Ovary (tissue), 7 donors: ENCODE measurements at regions not wholly inside any gene's neighbourhood (a gene's known extent, or its start where the extent isn't known, plus 50 kb on each side); places are given as distances from the start of the nearest gene placed in this dataset.

Experiments
- DNase-seq, 5 donors: peaks; one replicate each; pipeline ENCODE4 v3.0.0-alpha.2; 2019 to 2020
- H3K27ac ChIP-seq, 2 donors: fragments of 200-600 bp; one replicate each; pipeline versions ENCODE4 v1.5.1 to v1.8.0; 2019 to 2022
- H3K27me3 ChIP-seq: fragments of 200-600 bp; one replicate; pipeline ENCODE4 v1.8.0; 2022
- H3K36me3 ChIP-seq: fragments of 200-600 bp; sonication (generic); one replicate; pipeline ENCODE4 v1.5.1; 2019
- H3K4me1 ChIP-seq: one replicate; pipeline ENCODE4 v1.8.1; 2013; ENCODE audit warnings: mild to moderate bottlenecking, moderate library complexity; ENCODE audit not compliant: insufficient read depth
- H3K4me3 ChIP-seq: fragments of 200-600 bp; sonication (generic); one replicate; pipeline ENCODE4 v1.5.1; 2017
- H3K9me3 ChIP-seq, 2 donors: fragments of 200-600 bp in 1 of 2; sonication (generic) in 1 of 2; one replicate each; pipeline versions ENCODE4 v1.5.1 to v1.8.1; 2013 to 2019; ENCODE audit warnings: mild to moderate bottlenecking in 1 of 2, moderate library complexity in 1 of 2
- EP300 ChIP-seq: sonication (generic); formaldehyde crosslinking; IDR thresholded peaks from one replicate; pipeline ENCODE4 v1.6.1; 2017; ENCODE audit warnings: antibody characterized with exemption
- POLR2A ChIP-seq: fragments of 450-650 bp; IDR thresholded peaks from one replicate; pipeline ENCODE4 v1.6.1; 2017; ENCODE audit warnings: antibody characterized with exemption, mild to moderate bottlenecking, moderate library complexity
- WGBS, 3 donors: extraction: QIAGEN DNeasy Blood & Tissue Kit in 1 of 3; methylation state at CpG; one replicate each; pipeline versions ENCODE4 v1.1.5 to v1.1.7; 2013 to 2017; 5-methylcytosine and 5-hydroxymethylcytosine counted together
- intact Hi-C, 4 donors: fragments of 100-400 bp; cut with DNase I; formaldehyde crosslinking; loops; one replicate each; pipeline versions ENCODE4 v1.11.0 to v1.15.1; 2022 to 2023
- TF ChIP-seq, protein P1 (sequence below), 3 donors: fragments of 450-650 bp in 2 of 3; fragments of 200-600 bp in 1 of 3; IDR thresholded peaks; one replicate each; pipeline versions ENCODE4 v1.5.1 to v1.8.0; 2016 to 2022; ENCODE audit warnings: antibody characterized with exemption in 3 of 3, mild to moderate bottlenecking in 1 of 3
- donor health status: DM: no; HTN: no; CAD: no; lungs with moderate emphysema.
- donor health status: DM: no; HTN: no; CAD: no.
- donor health status: Bipolar disorder and iron deficiency.
- donor health status: DM: no; HTN: no; CAD: no.
- donor health status: DM: yes; HTN: yes; CAD: no.

DNA sequence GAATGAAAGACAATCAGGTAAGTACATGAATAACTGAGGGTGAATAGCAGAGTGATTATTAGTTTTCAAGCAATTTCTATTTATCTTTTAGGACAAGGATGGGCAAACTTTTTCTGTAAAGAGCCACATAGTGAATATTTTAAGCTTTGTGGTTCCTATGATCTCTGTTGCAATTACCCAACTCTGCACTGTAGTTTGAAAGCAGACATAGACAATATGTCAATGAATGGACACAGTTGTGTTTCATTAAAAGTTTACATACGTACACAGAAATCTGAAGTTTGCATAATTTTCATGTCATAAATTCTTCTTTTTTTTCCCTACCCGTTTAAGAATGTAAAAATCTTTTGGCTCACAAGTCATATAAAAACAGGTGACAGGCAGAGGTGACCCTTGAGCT, 71.4 kb downstream of the ZNF281 start:
- DNase-seq: no peak
- 56 to 66% (median 63%) methylated on average over 2 of the region's 2 CpGs for WGBS, 3 donors
- no peak overlapping the region for H3K27ac ChIP-seq

DNA sequence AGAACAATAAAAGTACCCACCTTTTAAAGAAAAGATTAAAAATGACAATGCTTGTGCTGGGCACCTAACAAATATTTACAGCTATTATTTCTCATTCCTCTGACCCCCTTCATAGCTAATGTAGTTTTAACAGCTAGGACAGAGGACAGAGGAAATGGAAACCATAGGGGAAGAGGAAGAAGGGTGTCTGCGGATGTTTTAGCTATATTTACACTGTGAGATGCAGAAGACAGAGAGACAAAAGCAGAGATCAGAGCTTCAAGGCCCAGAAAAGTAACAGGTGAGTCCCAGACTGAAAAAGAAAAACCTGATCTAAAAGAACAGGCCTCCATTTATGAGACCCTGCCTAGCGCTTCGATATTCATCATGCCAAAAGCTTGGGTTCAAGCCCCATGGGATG, 72.0 kb downstream of the ZNF281 start:
- no peak overlapping the region for H3K27ac ChIP-seq
- no peak for DNase-seq
- TF ChIP-seq EP300 (no peak), POLR2A (no peak)
- TF ChIP-seq, protein P1, sequence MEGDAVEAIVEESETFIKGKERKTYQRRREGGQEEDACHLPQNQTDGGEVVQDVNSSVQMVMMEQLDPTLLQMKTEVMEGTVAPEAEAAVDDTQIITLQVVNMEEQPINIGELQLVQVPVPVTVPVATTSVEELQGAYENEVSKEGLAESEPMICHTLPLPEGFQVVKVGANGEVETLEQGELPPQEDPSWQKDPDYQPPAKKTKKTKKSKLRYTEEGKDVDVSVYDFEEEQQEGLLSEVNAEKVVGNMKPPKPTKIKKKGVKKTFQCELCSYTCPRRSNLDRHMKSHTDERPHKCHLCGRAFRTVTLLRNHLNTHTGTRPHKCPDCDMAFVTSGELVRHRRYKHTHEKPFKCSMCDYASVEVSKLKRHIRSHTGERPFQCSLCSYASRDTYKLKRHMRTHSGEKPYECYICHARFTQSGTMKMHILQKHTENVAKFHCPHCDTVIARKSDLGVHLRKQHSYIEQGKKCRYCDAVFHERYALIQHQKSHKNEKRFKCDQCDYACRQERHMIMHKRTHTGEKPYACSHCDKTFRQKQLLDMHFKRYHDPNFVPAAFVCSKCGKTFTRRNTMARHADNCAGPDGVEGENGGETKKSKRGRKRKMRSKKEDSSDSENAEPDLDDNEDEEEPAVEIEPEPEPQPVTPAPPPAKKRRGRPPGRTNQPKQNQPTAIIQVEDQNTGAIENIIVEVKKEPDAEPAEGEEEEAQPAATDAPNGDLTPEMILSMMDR (IDR thresholded peaks at IDR 0.05): no peak
- no peaks in the 10 kb centered on the region for H3K27me3 ChIP-seq
- intact Hi-C loops: no loop called here
- H3K9me3 ChIP-seq: no peaks in the 10 kb centered on the region
- 89 to 95% (median 92%) methylated on average over 3 of the region's 3 CpGs for WGBS, 3 donors
- H3K4me1 ChIP-seq: no peaks in the 10 kb centered on the region
- H3K4me3 ChIP-seq: no peak overlapping the region
- no peaks in the 10 kb centered on the region for H3K36me3 ChIP-seq

More for the DNA sequence above, 71.4 kb downstream of the ZNF281 start:
- TF ChIP-seq POLR2A (no peak), EP300 (no peak)
- intact Hi-C loops: no loop called here
- no peaks in the 10 kb centered on the region for H3K27me3 ChIP-seq
- H3K4me1 ChIP-seq: no peaks in the 10 kb centered on the region
- H3K4me3 ChIP-seq: no peak overlapping the region
- H3K36me3 ChIP-seq: no peaks in the 10 kb centered on the region
- H3K9me3 ChIP-seq: no peaks in the 10 kb centered on the region

DNA sequence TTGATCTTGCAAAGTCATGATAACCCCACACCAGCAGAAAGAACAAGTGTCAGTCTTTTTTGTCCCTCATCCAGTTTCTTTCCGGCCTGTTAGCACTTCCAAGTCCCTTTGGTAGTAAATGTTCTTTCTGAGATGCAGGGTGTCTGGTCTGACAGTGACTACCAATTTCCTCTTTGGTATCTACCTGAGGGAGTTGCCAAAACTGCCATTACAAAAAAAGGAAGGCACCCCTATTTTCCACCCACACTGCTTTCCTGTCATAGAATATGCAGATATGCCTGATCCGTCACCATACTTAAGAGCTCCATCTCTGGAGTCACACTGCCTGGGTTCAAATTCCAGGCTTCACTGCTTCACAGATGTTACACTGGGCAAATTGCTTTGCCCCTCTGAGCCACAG, 72.4 kb downstream of the ZNF281 start:
- intact Hi-C loops: no loop called here
- DNase-seq: no peak
- no peaks in the 10 kb centered on the region for H3K36me3 ChIP-seq
- H3K27ac ChIP-seq: no peak overlapping the region
- H3K9me3 ChIP-seq: no peaks in the 10 kb centered on the region
- H3K4me1 ChIP-seq: no peaks in the 10 kb centered on the region
- TF ChIP-seq EP300: no peak
- TF ChIP-seq, protein P1 (IDR thresholded peaks at IDR 0.05): no peak
- TF ChIP-seq POLR2A: no peak
- H3K4me3 ChIP-seq: no peak overlapping the region
- H3K27me3 ChIP-seq: no peaks in the 10 kb centered on the region
- 76 to 95% (median 86%) methylated on average over 2 of the region's 2 CpGs for WGBS, 3 donors

DNA sequence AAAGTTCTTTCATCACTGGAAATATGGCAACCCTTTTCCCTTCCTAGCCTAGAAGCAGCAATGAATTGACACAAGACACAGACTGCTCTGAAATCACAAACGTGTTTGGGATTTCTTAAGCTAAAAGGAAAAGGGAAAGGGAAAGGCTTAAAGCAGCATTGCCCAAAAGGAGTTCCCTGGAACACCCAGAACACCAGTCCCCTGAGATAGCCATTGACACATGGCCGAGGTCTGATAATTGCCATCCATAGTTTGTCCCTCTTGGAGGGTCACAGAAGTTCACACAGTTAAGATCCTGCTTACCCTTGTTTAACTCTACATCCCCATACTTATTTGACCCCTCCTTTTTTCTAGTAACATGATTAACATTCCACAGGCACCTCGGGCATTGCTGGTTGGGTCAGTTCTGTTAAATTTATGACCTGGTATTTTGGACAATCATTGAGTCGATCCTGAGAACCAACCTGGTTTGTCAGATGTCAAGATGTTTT, 72.9 kb downstream of the ZNF281 start:
- Histone ChIP-seq H3K27me3 (no peaks in the 10 kb centered on the region), H3K36me3 (no peaks in the 10 kb centered on the region), H3K9me3 (no peaks in the 10 kb centered on the region), H3K4me3 (no peak overlapping the region), H3K4me1 (no peaks in the 10 kb centered on the region), H3K27ac (no peak overlapping the region)
- no peak for DNase-seq
- WGBS, 3 donors: 29 to 34% (median 30%) methylated on average over 4 of the region's 4 CpGs
- TF ChIP-seq EP300: no peak
- TF ChIP-seq, protein P1 (IDR thresholded peaks at IDR 0.05): no peak
- TF ChIP-seq POLR2A: no peak
- intact Hi-C loops: no loop called here

DNA sequence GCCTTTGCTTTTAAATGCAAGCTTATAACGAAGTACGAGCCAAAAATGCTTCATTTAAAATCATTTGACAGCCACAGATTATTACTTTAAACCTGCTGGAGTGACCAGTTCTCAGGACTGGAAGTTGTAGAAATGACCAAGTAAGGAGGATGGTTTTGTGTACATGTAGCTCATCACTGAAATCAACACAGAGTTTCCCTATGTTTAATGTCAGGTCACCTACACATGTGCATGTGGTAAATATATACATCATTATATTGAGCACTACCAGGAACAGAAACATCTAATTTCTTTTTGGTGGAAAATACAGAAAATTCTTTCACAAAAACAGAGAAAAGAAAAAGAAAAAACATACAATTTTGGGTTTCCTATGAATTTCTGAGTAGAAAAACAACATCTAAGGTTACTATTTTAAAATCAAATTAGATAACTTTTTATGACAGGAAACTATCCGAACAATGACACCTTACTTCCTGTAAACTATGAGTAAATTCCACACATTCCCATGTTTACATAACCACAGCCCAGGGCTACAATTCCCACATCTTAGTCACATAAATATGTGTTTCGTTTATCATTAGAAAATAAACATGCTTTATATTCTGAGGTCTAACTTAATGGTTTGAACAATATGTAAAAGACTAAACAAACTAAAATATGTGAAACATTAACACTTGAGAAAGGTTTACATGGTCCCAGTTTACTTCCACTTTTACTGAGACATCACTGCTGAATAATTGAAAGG, 73.6 kb downstream of the ZNF281 start:
- no peak overlapping the region for H3K27ac ChIP-seq
- H3K27me3 ChIP-seq: no peaks in the 10 kb centered on the region
- H3K4me1 ChIP-seq: no peaks in the 10 kb centered on the region
- H3K9me3 ChIP-seq: no peaks in the 10 kb centered on the region
- DNase-seq: no peak
- no peak overlapping the region for H3K4me3 ChIP-seq
- intact Hi-C loops: no loop called here
- TF ChIP-seq POLR2A (no peak), EP300 (no peak)
- TF ChIP-seq, protein P1 (IDR thresholded peaks at IDR 0.05): no peak
- no peaks in the 10 kb centered on the region for H3K36me3 ChIP-seq
- 35 to 46% (median 39%) methylated on average over 4 of the region's 4 CpGs for WGBS, 3 donors
